ENCODE measurements at regions not wholly inside any gene's neighbourhood (a gene's known extent, or its start where the extent isn't known, plus 50 kb on each side); places are given as distances from the start of the nearest gene placed in this dataset.

- DNase-seq, result no peak
Measured at GRCh38 chr5:92912283-92912682, 668.7 kb downstream of the NR2F1-AS1 start.

GRCh38 chr5:92911851-92912250, 669.2 kb downstream of the NR2F1-AS1 start:
- no peak for DNase-seq

- DNase-seq, result no peak
Measured at GRCh38 chr5:92911293-92911692, 669.7 kb downstream of the NR2F1-AS1 start.

- no peak for DNase-seq
Measured at GRCh38 chr5:92909602-92909962, 671.4 kb downstream of the NR2F1-AS1 start.

GRCh38 chr5:92908952-92909601, 671.9 kb downstream of the NR2F1-AS1 start:
- DNase-seq, result no peak

GRCh38 chr5:92907938-92908606, 672.9 kb downstream of the NR2F1-AS1 start:
- DNase-seq, result no peak

- DNase-seq, result no peak
Measured at GRCh38 chr5:92906798-92907376, 674.1 kb downstream of the NR2F1-AS1 start.

- DNase-seq, result no peak
Measured at GRCh38 chr5:92904021-92904420, 677.0 kb downstream of the NR2F1-AS1 start.

GRCh38 chr5:92899611-92900010, 681.4 kb downstream of the NR2F1-AS1 start:
- no peak for DNase-seq

GRCh38 chr5:92896722-92897121, 684.3 kb downstream of the NR2F1-AS1 start:
- no peak for DNase-seq

- DNase-seq, result no peak
Measured at GRCh38 chr5:92890841-92891244, 690.2 kb downstream of the NR2F1-AS1 start.

GRCh38 chr5:92889140-92889539, 691.9 kb downstream of the NR2F1-AS1 start:
- DNase-seq, result no peak

- no peak for DNase-seq
Measured at GRCh38 chr5:92887254-92887653, 693.8 kb downstream of the NR2F1-AS1 start.

GRCh38 chr5:92886751-92887150, 694.3 kb downstream of the NR2F1-AS1 start:
- DNase-seq, result no peak

GRCh38 chr5:92885950-92886349, 695.1 kb downstream of the NR2F1-AS1 start:
- no peak for DNase-seq

- DNase-seq, result no peak
Measured at GRCh38 chr5:92884469-92884868, 696.5 kb downstream of the NR2F1-AS1 start.

GRCh38 chr5:92879806-92880543, 701.0 kb downstream of the NR2F1-AS1 start:
- no peak for DNase-seq

- no peak for DNase-seq
Measured at GRCh38 chr5:92874790-92875189, 706.2 kb downstream of the NR2F1-AS1 start.

GRCh38 chr5:92868442-92868841, 712.6 kb downstream of the NR2F1-AS1 start:
- DNase-seq, result no peak

- no peak for DNase-seq
Measured at GRCh38 chr5:92864591-92864990, 716.4 kb downstream of the NR2F1-AS1 start.

- DNase-seq, result no peak
Measured at GRCh38 chr5:92863666-92864065, 717.4 kb downstream of the NR2F1-AS1 start.

- no peak for DNase-seq
Measured at GRCh38 chr5:92861531-92862285, 719.3 kb downstream of the NR2F1-AS1 start.

- DNase-seq, result no peak
Measured at GRCh38 chr5:92860061-92860460, 721.0 kb downstream of the NR2F1-AS1 start.

Data from activated CD4-positive, alpha-beta T cell treated with anti-CD3 and anti-CD28 coated beads, Interleukin-10, Interleukin-2, amounts not matched to agents 100 ng/mL and 50 ng/mL, durations not matched to agents 16 hours and 8 hours (primary cell).